Ishikawa (cell line): ENCODE measurements at regions not wholly inside any gene's neighbourhood (a gene's known extent, or its start where the extent isn't known, plus 50 kb on each side); places are given as distances from the start of the nearest gene placed in this dataset.

Experiments
- CEBPB ChIP-seq: IDR thresholded peaks from 2 replicates; pipeline ENCODE4 v1.6.1; 2012
- CREB1 ChIP-seq: IDR thresholded peaks from 2 replicates; pipeline ENCODE4 v1.6.1; 2012; ENCODE audit warnings: low read depth
- EGR1 ChIP-seq: IDR thresholded peaks from 2 replicates; pipeline ENCODE4 v1.6.1; 2012
- EP300 ChIP-seq: IDR thresholded peaks from 2 replicates; pipeline ENCODE4 v1.6.1; 2012; ENCODE audit warnings: borderline replicate concordance
- FOXM1 ChIP-seq: IDR thresholded peaks from 2 replicates; pipeline ENCODE4 v1.6.1; 2012; ENCODE audit warnings: low read depth, borderline replicate concordance
- NFIC ChIP-seq: IDR thresholded peaks from 2 replicates; pipeline ENCODE4 v1.6.1; 2012
- RAD21 ChIP-seq: IDR thresholded peaks from 2 replicates; pipeline ENCODE4 v1.6.1; 2012; ENCODE audit warnings: low read depth
- TAF1 ChIP-seq: IDR thresholded peaks from 2 replicates; pipeline ENCODE4 v1.6.1; 2012; ENCODE audit warnings: low read depth, mild to moderate bottlenecking
- TCF12 ChIP-seq: IDR thresholded peaks from 2 replicates; pipeline ENCODE4 v1.6.1; 2012; ENCODE audit warnings: low read depth
- TEAD4 ChIP-seq: IDR thresholded peaks from 2 replicates; pipeline ENCODE4 v1.6.1; 2012
- YY1 ChIP-seq: IDR thresholded peaks from 2 replicates; pipeline ENCODE4 v1.6.1; 2012; ENCODE audit warnings: low read depth
- ZBTB7A ChIP-seq: IDR thresholded peaks from 2 replicates; pipeline ENCODE4 v1.6.1; 2012; ENCODE audit warnings: low read depth
- TF ChIP-seq, protein P1 (sequence below): IDR thresholded peaks from 2 replicates; pipeline ENCODE4 v1.6.1; 2012
- TF ChIP-seq, protein P2 (sequence below): IDR thresholded peaks from 2 replicates; pipeline ENCODE4 v1.6.1; 2012; ENCODE audit warnings: low read depth, mild to moderate bottlenecking
- TF ChIP-seq, protein P3 (sequence below): IDR thresholded peaks from 2 replicates; pipeline ENCODE4 v1.6.1; 2012

DNA sequence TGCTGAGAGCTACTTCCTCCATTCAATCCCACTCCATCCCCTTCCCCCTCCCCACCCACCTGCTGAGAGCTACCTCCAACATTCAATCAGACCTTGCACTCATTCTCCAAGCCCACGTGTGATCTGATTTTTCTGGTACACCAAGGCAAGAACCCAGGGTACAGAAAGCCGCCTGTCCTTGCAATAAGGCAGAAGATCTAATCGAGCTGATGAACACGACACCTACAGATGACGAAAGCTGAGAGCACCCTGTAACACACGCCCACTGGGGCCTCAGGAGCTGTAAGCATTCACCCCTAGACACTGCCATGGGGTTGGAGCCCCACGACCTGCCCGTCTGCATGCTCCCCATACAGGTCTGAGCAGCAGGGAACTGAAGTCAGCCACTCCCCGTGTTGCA lies 58.3 kb downstream of the TRIML1 start:
- TF ChIP-seq CEBPB (no peak), YY1 (no peak), TCF12 (no peak), CREB1 (no peak), EGR1 (no peak), ZBTB7A (no peak), FOXM1 (no peak), TEAD4 (no peak), EP300 (no peak), RAD21 (no peak), NFIC (no peak), TAF1 (no peak)
- TF ChIP-seq, protein P1, sequence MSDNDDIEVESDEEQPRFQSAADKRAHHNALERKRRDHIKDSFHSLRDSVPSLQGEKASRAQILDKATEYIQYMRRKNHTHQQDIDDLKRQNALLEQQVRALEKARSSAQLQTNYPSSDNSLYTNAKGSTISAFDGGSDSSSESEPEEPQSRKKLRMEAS: no peak
- TF ChIP-seq, protein P2, sequence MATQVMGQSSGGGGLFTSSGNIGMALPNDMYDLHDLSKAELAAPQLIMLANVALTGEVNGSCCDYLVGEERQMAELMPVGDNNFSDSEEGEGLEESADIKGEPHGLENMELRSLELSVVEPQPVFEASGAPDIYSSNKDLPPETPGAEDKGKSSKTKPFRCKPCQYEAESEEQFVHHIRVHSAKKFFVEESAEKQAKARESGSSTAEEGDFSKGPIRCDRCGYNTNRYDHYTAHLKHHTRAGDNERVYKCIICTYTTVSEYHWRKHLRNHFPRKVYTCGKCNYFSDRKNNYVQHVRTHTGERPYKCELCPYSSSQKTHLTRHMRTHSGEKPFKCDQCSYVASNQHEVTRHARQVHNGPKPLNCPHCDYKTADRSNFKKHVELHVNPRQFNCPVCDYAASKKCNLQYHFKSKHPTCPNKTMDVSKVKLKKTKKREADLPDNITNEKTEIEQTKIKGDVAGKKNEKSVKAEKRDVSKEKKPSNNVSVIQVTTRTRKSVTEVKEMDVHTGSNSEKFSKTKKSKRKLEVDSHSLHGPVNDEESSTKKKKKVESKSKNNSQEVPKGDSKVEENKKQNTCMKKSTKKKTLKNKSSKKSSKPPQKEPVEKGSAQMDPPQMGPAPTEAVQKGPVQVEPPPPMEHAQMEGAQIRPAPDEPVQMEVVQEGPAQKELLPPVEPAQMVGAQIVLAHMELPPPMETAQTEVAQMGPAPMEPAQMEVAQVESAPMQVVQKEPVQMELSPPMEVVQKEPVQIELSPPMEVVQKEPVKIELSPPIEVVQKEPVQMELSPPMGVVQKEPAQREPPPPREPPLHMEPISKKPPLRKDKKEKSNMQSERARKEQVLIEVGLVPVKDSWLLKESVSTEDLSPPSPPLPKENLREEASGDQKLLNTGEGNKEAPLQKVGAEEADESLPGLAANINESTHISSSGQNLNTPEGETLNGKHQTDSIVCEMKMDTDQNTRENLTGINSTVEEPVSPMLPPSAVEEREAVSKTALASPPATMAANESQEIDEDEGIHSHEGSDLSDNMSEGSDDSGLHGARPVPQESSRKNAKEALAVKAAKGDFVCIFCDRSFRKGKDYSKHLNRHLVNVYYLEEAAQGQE: no peak
- TF ChIP-seq, protein P3, sequence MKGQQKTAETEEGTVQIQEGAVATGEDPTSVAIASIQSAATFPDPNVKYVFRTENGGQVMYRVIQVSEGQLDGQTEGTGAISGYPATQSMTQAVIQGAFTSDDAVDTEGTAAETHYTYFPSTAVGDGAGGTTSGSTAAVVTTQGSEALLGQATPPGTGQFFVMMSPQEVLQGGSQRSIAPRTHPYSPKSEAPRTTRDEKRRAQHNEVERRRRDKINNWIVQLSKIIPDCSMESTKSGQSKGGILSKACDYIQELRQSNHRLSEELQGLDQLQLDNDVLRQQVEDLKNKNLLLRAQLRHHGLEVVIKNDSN: no peak

DNA sequence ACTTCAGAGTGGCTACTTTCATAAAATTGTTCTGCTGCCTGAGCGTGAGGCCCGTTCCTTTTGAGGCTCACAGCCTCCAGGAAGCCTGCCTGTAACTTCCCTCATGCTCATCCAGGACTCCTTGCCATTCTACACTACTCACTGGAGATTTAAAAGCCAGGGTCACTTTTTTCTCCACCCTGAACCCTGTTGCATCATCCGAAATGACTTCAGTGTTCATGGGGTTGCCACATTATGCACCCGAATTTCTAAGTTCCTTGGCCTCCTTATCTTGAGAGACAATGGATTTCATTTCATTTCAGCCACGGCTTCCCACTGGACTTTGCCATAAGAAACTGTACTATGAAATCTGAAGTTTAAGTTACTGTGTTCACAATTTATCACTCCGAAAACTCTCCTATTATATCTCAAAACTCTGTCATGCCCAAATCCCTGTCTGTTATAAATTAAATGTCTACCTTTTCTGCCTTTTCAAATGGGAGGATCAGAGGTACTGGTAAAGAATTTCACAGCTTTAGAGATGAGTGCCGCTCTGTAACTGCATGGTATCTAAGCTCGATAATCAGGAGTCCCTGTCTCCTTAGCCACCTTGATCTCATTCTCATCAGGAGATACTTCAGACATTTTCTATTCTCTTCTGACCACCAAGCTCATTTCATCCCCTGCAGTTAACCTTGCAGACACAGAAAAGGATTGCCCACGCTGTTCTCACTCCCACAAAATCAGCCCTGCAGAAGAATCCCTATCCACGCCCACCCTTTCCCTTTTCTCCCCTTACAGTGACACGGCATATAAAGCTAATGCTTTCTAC lies 59.9 kb downstream of the TRIML1 start:
- TF ChIP-seq, protein P2: no peak
- no peak for TF ChIP-seq TCF12

DNA sequence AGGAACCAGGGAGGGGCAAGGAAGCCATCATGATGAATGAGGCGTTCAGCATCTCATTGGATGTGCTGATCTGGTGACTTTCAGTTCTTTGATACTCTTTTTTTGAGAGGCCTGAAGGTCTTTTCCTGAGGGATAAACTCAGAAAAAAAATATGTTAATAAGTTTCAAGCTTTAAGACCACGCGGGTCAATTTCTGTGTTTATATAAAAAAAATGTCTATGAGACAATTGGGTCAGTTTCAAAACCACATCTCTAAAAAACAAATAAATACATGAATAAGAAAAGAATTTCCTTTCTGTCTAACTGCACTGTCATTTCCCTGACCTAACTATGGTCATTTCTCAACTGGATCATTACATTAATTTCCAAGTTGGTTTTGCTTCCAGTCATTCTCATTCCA lies 62.6 kb downstream of the TRIML1 start:
- TF ChIP-seq, protein P2: no peak
- TF ChIP-seq YY1: no peak
- no peak for TF ChIP-seq ZBTB7A
- TF ChIP-seq TCF12: no peak
- TF ChIP-seq CREB1: no peak
- TF ChIP-seq, protein P1: no peak
- no peak for TF ChIP-seq FOXM1
- no peak for TF ChIP-seq EP300
- TF ChIP-seq, protein P3: no peak
- no peak for TF ChIP-seq TEAD4
- TF ChIP-seq RAD21: no peak
- no peak for TF ChIP-seq TAF1
- TF ChIP-seq NFIC: no peak
- no peak for TF ChIP-seq EGR1
- TF ChIP-seq CEBPB: no peak

DNA sequence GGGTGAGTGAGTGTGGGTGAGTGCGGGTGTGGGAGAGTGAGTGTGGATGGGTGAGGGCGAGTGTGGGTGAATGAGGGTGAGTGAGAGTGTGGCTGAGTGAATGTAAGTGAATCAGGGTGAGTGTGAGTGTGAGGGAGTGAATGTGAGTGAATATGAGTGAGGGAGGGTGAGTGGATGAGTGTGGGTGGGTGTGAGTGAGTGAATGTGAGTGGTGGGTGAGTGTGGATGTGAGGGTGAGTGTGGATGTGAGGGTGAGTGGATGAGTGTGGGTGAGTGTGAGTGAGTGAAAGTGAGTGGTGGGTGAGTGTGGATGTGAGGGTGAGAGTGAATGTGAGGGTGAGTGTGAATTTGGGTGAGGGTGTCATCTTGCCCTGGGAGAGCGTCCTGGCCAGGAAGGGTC lies 67.5 kb downstream of the TRIML1 start:
- TF ChIP-seq, protein P2: no peak
- no peak for TF ChIP-seq TEAD4
- no peak for TF ChIP-seq FOXM1
- no peak for TF ChIP-seq RAD21
